ENCODE measurements at regions not wholly inside any gene's neighbourhood (a gene's known extent, or its start where the extent isn't known, plus 50 kb on each side); places are given as distances from the start of the nearest gene placed in this dataset.

DNA sequence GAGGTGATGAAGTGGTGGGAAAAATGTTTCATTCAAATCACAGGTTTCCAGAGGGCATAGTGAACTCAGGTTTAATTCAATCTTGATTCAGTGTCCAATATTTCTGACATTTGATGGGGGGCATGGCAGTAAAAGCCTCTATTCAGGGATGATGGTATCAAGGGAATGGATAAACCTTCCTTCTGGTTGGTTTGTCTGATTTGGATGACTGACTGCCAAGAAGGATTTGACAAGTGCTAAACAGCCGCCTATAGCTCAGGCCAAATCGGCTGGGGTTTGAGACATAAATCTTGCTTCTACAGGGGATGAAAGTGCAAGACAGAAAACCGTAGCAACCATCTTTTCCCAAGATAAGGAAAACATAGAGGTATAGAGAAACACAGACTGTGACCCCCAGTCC is 121.8 kb upstream of the C11orf87 start:
- DNase-seq (no peak), ATAC-seq (no peak)
- no peaks in the 10 kb centered on the region for H3K9me3 ChIP-seq
- no peaks in the 10 kb centered on the region for H3K36me3 ChIP-seq (ENCODE audit: low read depth)
- intact Hi-C loops (cut with DNase I, micrococcal nuclease) = no loop called here
- H3K4me1 ChIP-seq (ENCODE audit: low read depth) = no peaks in the 10 kb centered on the region
- TF ChIP-seq, protein P1, sequence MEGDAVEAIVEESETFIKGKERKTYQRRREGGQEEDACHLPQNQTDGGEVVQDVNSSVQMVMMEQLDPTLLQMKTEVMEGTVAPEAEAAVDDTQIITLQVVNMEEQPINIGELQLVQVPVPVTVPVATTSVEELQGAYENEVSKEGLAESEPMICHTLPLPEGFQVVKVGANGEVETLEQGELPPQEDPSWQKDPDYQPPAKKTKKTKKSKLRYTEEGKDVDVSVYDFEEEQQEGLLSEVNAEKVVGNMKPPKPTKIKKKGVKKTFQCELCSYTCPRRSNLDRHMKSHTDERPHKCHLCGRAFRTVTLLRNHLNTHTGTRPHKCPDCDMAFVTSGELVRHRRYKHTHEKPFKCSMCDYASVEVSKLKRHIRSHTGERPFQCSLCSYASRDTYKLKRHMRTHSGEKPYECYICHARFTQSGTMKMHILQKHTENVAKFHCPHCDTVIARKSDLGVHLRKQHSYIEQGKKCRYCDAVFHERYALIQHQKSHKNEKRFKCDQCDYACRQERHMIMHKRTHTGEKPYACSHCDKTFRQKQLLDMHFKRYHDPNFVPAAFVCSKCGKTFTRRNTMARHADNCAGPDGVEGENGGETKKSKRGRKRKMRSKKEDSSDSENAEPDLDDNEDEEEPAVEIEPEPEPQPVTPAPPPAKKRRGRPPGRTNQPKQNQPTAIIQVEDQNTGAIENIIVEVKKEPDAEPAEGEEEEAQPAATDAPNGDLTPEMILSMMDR (IDR thresholded peaks at IDR 0.05) = no peak
- no peak overlapping the region for H3K4me3 ChIP-seq

DNA sequence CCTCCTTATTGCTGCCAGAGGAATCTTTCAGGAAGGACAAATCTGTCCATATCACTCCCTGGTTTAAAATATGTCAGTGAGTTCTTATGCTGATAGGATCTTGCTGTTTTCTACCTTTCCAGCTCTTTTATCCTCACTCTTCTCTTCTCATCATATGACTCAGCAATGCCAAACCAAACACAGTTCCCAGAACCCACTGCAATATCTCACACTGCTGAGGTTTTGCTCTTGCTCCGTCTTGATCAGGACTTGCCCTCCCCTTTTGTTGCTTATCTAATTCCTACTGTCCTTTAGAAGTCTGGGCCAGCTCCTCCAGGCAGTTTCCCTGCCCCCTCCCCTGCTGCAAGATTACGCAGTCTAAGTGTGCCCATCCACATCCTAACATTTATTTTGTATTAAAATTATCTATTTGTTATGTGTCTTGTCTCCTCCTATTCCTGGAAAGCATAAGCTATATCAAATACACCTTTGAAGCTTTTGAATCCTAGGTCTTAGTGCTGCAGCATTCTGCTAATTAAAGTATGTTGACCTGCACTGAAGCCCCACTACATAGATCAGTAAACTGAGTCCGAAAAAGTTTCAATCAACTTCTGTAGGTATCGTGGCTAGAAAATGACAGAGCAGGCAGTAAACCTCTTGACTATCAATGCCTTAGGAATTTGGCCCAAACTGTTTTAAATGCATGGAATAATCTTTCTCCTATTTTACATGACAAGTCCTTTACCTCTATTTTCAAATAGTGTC is 119.2 kb upstream of the C11orf87 start:
- intact Hi-C loops (cut with DNase I, micrococcal nuclease) = no loop called here
- no peak for ATAC-seq
- H3K9me3 ChIP-seq = no peaks in the 10 kb centered on the region
- H3K36me3 ChIP-seq (ENCODE audit: low read depth) = no peaks in the 10 kb centered on the region
- H3K4me3 ChIP-seq = no peak overlapping the region
- no peak for DNase-seq
- TF ChIP-seq, protein P1 (IDR thresholded peaks at IDR 0.05) = no peak
- H3K4me1 ChIP-seq (ENCODE audit: low read depth) = no peaks in the 10 kb centered on the region

DNA sequence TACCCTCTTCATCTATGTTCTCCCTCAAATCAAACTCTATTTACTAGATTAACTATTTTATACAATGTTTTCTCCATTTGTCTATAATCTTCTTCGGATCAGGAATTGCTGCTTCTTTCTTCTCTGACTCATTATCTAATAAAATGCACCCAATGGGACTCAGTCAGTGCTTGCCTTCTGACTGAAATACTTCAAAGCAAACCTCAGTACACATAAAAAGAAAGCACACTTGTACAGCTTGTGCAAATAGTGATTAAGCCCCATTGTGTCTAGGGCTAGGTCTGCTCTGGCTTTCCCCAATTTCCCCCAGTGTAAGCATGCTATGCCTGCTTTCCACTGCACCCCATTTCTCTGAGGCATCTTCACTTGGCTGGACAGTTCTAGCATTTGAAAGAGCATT is 118.6 kb upstream of the C11orf87 start:
- TF ChIP-seq, protein P1 (IDR thresholded peaks at IDR 0.05) = no peak
- Histone ChIP-seq H3K4me1 (ENCODE audit: low read depth) (no peaks in the 10 kb centered on the region), H3K4me3 (no peak overlapping the region), H3K36me3 (ENCODE audit: low read depth) (no peaks in the 10 kb centered on the region), H3K9me3 (no peaks in the 10 kb centered on the region)
- DNase-seq = no peak
- no peak for ATAC-seq
- intact Hi-C loops (cut with DNase I, micrococcal nuclease) = no loop called here

DNA sequence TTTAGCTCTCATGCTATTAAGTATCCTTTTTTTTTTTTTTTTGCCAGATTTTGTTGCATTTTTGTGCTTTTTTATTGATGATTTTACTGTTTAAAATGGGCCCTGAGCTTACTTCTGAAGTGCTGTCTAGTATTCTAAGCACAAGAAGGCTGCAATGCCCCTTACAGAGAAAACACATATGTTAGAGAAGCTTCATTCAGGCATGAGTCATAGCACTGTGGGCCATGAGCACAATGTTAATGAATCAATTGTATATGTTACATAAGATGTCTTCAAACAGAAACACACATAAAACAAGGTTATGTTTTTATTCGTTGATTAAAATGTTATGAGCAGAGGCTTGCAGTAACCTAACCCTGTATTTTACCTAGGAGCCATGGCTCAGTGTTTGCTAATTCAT is 117.8 kb upstream of the C11orf87 start:
- no peak for ATAC-seq
- TF ChIP-seq, protein P1 (IDR thresholded peaks at IDR 0.05) = no peak
- no peaks in the 10 kb centered on the region for H3K9me3 ChIP-seq
- H3K4me3 ChIP-seq = no peak overlapping the region
- no peak for DNase-seq
- no peaks in the 10 kb centered on the region for H3K36me3 ChIP-seq (ENCODE audit: low read depth)
- H3K4me1 ChIP-seq (ENCODE audit: low read depth) = no peaks in the 10 kb centered on the region
- intact Hi-C loops (cut with DNase I, micrococcal nuclease) = no loop called here

DNA sequence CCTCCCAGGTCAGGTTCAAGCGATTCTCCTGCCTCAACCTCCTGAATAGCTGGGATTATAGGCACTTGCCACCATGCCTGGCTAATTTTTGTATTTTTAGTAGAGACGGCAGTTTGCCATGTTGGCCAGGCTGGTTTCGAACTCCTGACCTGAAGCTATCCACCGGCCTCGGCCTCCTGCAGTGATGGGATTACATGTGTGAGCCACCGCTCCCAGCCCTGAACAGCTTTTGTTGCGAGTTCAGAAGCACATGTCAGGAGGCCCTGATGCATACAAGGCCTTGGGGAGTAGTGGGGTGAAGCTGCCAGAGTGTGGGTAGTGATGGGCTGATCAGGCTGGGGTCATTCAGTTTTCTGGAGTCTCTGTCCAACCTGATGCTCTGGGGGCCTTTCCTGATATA is 117.0 kb upstream of the C11orf87 start:
- ATAC-seq (no peak), DNase-seq (no peak)
- TF ChIP-seq, protein P1 (IDR thresholded peaks at IDR 0.05) = no peak
- no peaks in the 10 kb centered on the region for H3K9me3 ChIP-seq
- no peak overlapping the region for H3K4me3 ChIP-seq
- no peaks in the 10 kb centered on the region for H3K36me3 ChIP-seq (ENCODE audit: low read depth)
- intact Hi-C loops (cut with DNase I, micrococcal nuclease) = no loop called here
- H3K4me1 ChIP-seq (ENCODE audit: low read depth) = no peaks in the 10 kb centered on the region

DNA sequence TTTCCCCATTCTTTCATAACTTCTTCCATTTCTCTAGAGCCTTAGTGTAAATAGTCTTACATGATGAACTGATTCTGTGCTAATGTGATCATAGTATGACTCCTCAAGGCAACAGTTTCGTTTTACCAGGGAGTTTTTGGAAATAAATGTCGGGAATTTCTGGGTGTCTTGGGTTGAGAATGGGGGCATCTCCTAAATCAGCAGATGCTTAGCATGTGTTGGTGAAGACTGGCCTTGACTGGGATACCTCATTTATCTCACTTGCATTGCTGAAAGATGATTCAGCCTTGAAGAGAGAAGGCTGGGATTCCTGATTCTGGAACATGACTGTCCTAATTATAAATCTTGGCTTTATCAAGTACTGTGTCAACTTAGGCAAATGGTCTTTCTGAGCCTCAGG is 115.7 kb upstream of the C11orf87 start:
- H3K4me1 ChIP-seq (ENCODE audit: low read depth) = no peaks in the 10 kb centered on the region
- H3K4me3 ChIP-seq = no peak overlapping the region
- ATAC-seq = no peak
- no peaks in the 10 kb centered on the region for H3K36me3 ChIP-seq (ENCODE audit: low read depth)
- TF ChIP-seq, protein P1 (IDR thresholded peaks at IDR 0.05) = no peak
- intact Hi-C loops (cut with DNase I, micrococcal nuclease) = no loop called here
- H3K9me3 ChIP-seq = no peaks in the 10 kb centered on the region
- DNase-seq = no peak
